MCF 10A (cell line): ENCODE measurements at regions not wholly inside any gene's neighbourhood (a gene's known extent, or its start where the extent isn't known, plus 50 kb on each side); places are given as distances from the start of the nearest gene placed in this dataset.

Source experiments
- BruUV-seq: library from RNA; stranded (reverse); fragments of 400-500 nt; replicated peaks from 2 replicates; lab custom pipeline; 2021; lab: Mats Ljungman, UMichigan
- CTCF ChIA-PET: fragments of 300-600 bp; sonication (Branson Sonifier 250); formaldehyde crosslinking; extraction: SDS; loops from one replicate; lab custom pipeline; 2021; ENCODE audit warnings: antibody characterized with exemption, inconsistent platforms; lab: Yijun Ruan, JAX
- POLR2A ChIA-PET: fragments of 300-600, 350-650 bp; sonication (Branson Sonifier 250); formaldehyde crosslinking; extraction: SDS; loops from one replicate; lab custom pipeline; 2020; ENCODE audit warnings: antibody characterized with exemption, inconsistent platforms; lab: Yijun Ruan, JAX
- DNase-seq: peaks from one replicate; pipeline ENCODE4 v3.0.0-alpha.2; 2018; ENCODE audit not compliant: unreplicated experiment
- H3K27ac Mint-ChIP-seq: one replicate; pipeline ENCODE4 v1.8.0; 2022; ENCODE audit warnings: mild to moderate bottlenecking, low read depth, mixed read lengths; ENCODE audit not compliant: unreplicated experiment
- H3K27me3 Mint-ChIP-seq: one replicate; pipeline ENCODE4 v1.8.0; 2022; ENCODE audit warnings: mixed read lengths; ENCODE audit not compliant: insufficient read depth, unreplicated experiment
- H3K36me3 Mint-ChIP-seq: one replicate; pipeline ENCODE4 v1.8.0; 2022; ENCODE audit warnings: mild to moderate bottlenecking, moderate library complexity, mixed read lengths; ENCODE audit not compliant: insufficient read depth, unreplicated experiment
- H3K4me1 Mint-ChIP-seq: one replicate; pipeline ENCODE4 v1.8.0; 2022; ENCODE audit warnings: mixed read lengths; ENCODE audit not compliant: insufficient read depth, unreplicated experiment
- H3K4me3 Mint-ChIP-seq: one replicate; pipeline ENCODE4 v1.8.0; 2022; ENCODE audit warnings: mild to moderate bottlenecking, moderate library complexity, mixed read lengths; ENCODE audit not compliant: unreplicated experiment
- H3K9me3 Mint-ChIP-seq: one replicate; pipeline ENCODE4 v1.8.0; 2022; ENCODE audit warnings: mixed read lengths; ENCODE audit not compliant: unreplicated experiment
- intact Hi-C: fragments of 100-400 bp; cut with micrococcal nuclease; formaldehyde crosslinking; loops from 2 replicates; pipeline ENCODE4 v1.14.1; 2022
- TF ChIP-seq, protein P1 (sequence below): fragments of 200-600 bp; IDR thresholded peaks from one replicate; pipeline ENCODE4 v1.8.0; 2022; ENCODE audit warnings: antibody characterized with exemption, mild to moderate bottlenecking; ENCODE audit not compliant: unreplicated experiment

DNA sequence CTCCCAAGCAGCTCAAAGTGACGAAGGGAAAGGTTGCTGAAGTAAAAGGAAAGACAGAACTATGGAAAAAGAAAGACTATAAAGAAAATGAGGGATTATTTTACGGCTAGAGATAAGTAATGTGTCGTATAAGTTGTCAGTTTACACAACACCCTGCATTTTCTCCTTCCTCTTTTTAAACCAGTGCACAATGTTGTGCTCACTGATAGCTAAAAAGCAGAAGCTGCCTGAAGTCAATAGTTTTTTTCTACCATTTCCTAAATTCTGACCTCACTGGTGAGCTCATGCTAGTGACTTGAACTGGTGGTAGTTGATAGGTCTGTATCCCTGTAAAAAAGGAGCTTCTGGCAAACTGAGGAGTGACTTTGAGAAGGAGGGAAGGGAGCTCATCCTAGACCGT is 368.6 kb upstream of the GBE1 start:
- no peaks in the 10 kb centered on the region for H3K4me1 Mint-ChIP-seq
- intact Hi-C loops, result loop anchor here (5.0 to 10.0 kb wide), 4 partner anchors 368 to 713 kb away; partner anchors contain the start of gene GBE1
- CTCF ChIA-PET, result interaction anchor here (0.6 to 3.0 kb wide), 6 partner anchors 11 to 808 kb away, joined by 3 to 18 read pairs (median 3); no protein-coding TSS in a partner anchor

GRCh38 chr3:82129221-82129801 is 367.9 kb upstream of the GBE1 start:
- CTCF ChIA-PET, result interaction anchor here (0.7 to 3.0 kb wide), 5 partner anchors 10 to 809 kb away, joined by 3 to 18 read pairs (median 4); no protein-coding TSS in a partner anchor
- no peak overlapping the region for H3K27ac Mint-ChIP-seq
- no peak for DNase-seq

More for the DNA sequence above, 368.6 kb upstream of the GBE1 start:
- H3K27ac Mint-ChIP-seq, result no peak overlapping the region
- H3K9me3 Mint-ChIP-seq, result no peaks in the 10 kb centered on the region
- DNase-seq, result no peak
- POLR2A ChIA-PET, result interaction anchor here (0.9 to 1.2 kb wide), 2 partner anchors 9 to 324 kb away, joined by 4 to 5 read pairs; no protein-coding TSS in a partner anchor
- H3K4me3 Mint-ChIP-seq, result no peak overlapping the region
- BruUV-seq, result no TSS peak
- TF ChIP-seq, protein P1, sequence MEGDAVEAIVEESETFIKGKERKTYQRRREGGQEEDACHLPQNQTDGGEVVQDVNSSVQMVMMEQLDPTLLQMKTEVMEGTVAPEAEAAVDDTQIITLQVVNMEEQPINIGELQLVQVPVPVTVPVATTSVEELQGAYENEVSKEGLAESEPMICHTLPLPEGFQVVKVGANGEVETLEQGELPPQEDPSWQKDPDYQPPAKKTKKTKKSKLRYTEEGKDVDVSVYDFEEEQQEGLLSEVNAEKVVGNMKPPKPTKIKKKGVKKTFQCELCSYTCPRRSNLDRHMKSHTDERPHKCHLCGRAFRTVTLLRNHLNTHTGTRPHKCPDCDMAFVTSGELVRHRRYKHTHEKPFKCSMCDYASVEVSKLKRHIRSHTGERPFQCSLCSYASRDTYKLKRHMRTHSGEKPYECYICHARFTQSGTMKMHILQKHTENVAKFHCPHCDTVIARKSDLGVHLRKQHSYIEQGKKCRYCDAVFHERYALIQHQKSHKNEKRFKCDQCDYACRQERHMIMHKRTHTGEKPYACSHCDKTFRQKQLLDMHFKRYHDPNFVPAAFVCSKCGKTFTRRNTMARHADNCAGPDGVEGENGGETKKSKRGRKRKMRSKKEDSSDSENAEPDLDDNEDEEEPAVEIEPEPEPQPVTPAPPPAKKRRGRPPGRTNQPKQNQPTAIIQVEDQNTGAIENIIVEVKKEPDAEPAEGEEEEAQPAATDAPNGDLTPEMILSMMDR, result no peak
- H3K27me3 Mint-ChIP-seq, result no peaks in the 10 kb centered on the region
- no peaks in the 10 kb centered on the region for H3K36me3 Mint-ChIP-seq

GRCh38 chr3:82128271-82128670 is 366.8 kb upstream of the GBE1 start:
- DNase-seq, result no peak
- no peaks in the 10 kb centered on the region for H3K4me1 Mint-ChIP-seq
- no peak overlapping the region for H3K27ac Mint-ChIP-seq
- intact Hi-C loops, result no loop called here
- no peak overlapping the region for H3K4me3 Mint-ChIP-seq
- H3K27me3 Mint-ChIP-seq, result no peaks in the 10 kb centered on the region
- ChIA-PET CTCF (interaction anchor here (0.6 to 3.0 kb wide), 3 partner anchors 127 to 567 kb away, joined by 3 to 18 read pairs (median 4); no protein-coding TSS in a partner anchor), POLR2A (no interaction called here)
- TF ChIP-seq, protein P1, result no peak
- H3K36me3 Mint-ChIP-seq, result no peaks in the 10 kb centered on the region
- no TSS peak for BruUV-seq
- H3K9me3 Mint-ChIP-seq, result no peaks in the 10 kb centered on the region

More at GRCh38 chr3:82129221-82129801, 367.9 kb upstream of the GBE1 start:
- Mint-ChIP-seq H3K27me3 (no peaks in the 10 kb centered on the region), H3K4me3 (no peak overlapping the region), H3K9me3 (no peaks in the 10 kb centered on the region), H3K36me3 (no peaks in the 10 kb centered on the region), H3K4me1 (no peaks in the 10 kb centered on the region)
- TF ChIP-seq, protein P1, result no peak
- no TSS peak for BruUV-seq
- intact Hi-C loops, result no loop called here
- POLR2A ChIA-PET, result interaction anchor here (0.9 to 1.2 kb wide), 2 partner anchors 8 to 323 kb away, joined by 4 to 5 read pairs; no protein-coding TSS in a partner anchor

GRCh38 chr3:82122554-82123345 is 361.3 kb upstream of the GBE1 start:
- ChIA-PET CTCF (interaction anchor here (0.7 kb wide), 1 partner anchor 360 kb away, joined by 3 read pairs; no protein-coding TSS in a partner anchor), POLR2A (interaction anchor here (0.6 kb wide), 1 partner anchor 208 kb away, joined by 4 read pairs; no protein-coding TSS in a partner anchor)
- Mint-ChIP-seq H3K4me1 (no peaks in the 10 kb centered on the region), H3K4me3 (no peak overlapping the region), H3K36me3 (no peaks in the 10 kb centered on the region), H3K27me3 (no peaks in the 10 kb centered on the region), H3K9me3 (no peaks in the 10 kb centered on the region), H3K27ac (no peak overlapping the region)
- TF ChIP-seq, protein P1, result no peak
- no TSS peak for BruUV-seq
- intact Hi-C loops, result no loop called here
- no peak for DNase-seq
